Thyroid gland (tissue), 4 donors: ENCODE measurements at regions not wholly inside any gene's neighbourhood (a gene's known extent, or its start where the extent isn't known, plus 50 kb on each side); places are given as distances from the start of the nearest gene placed in this dataset.

Experiments used
- POLR2A ChIP-seq, 2 donors: fragments of 450-650 bp; IDR thresholded peaks; one replicate each; pipeline ENCODE4 v1.6.1; 2017; ENCODE audit warnings: antibody characterized with exemption in 2 of 2, mild to moderate bottlenecking in 2 of 2, moderate library complexity in 1 of 2
- TF ChIP-seq, protein P1 (sequence below), 6 experiments: fragments of 200-600 bp in 3 of 6; fragments of 450-650 bp in 3 of 6; sonication (generic) in 3 of 6; IDR thresholded peaks; one replicate each; pipeline ENCODE4 v1.5.1; 2016 to 2019; ENCODE audit warnings: antibody characterized with exemption in 6 of 6, mild to moderate bottlenecking in 2 of 6, inconsistent platforms in 1 of 6, moderate library complexity in 1 of 6

DNA sequence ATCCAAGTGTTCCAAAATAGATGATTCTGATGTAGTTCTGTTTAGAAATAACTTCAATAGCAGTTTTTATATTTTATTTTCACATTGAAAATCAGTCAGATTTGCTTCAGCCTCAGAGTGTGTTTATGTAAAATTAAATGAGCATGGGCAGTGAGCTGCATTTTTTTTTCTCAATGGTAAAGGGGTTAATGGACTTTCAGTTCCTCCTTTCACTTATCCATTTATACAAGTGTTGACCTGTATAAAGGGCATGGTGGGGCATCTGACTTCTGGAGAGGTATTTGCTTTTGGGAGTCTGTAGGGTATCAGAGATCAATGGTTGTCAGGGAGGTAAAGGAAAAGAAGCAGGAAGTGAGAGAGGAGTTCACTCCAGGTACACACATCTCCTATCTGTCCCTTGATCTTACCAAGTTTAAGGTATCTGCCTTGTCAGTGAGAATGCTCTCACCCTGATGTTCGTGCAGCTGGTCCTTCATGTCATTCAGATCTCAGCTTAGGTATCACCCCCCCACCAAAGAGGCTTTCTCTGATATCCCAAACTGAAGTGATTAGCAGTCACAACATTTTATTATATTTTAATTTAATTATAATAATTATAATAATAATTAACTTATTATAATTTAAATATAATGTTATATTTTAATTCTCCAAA lies 181.6 kb upstream of the LMNTD1 start:
- TF ChIP-seq, protein P1, sequence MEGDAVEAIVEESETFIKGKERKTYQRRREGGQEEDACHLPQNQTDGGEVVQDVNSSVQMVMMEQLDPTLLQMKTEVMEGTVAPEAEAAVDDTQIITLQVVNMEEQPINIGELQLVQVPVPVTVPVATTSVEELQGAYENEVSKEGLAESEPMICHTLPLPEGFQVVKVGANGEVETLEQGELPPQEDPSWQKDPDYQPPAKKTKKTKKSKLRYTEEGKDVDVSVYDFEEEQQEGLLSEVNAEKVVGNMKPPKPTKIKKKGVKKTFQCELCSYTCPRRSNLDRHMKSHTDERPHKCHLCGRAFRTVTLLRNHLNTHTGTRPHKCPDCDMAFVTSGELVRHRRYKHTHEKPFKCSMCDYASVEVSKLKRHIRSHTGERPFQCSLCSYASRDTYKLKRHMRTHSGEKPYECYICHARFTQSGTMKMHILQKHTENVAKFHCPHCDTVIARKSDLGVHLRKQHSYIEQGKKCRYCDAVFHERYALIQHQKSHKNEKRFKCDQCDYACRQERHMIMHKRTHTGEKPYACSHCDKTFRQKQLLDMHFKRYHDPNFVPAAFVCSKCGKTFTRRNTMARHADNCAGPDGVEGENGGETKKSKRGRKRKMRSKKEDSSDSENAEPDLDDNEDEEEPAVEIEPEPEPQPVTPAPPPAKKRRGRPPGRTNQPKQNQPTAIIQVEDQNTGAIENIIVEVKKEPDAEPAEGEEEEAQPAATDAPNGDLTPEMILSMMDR (IDR thresholded peaks at IDR 0.05) = no peak
- TF ChIP-seq POLR2A (IDR thresholded peaks at IDR 0.05) = no peak
